Left lobe of liver (tissue), 2 donors: ENCODE measurements at regions not wholly inside any gene's neighbourhood (a gene's known extent, or its start where the extent isn't known, plus 50 kb on each side); places are given as distances from the start of the nearest gene placed in this dataset.

Source experiments
- ATAC-seq: fragments of 200-7000 bp; cut with Tn5 transposase; one replicate; pipeline ENCODE4 v1.9.1; 2020; ENCODE audit warnings: mild to moderate bottlenecking, moderate library complexity
- DNase-seq: peaks from one replicate; pipeline ENCODE4 v3.0.0-alpha.2; 2020; ENCODE audit warnings: low spot score
- donor health status: DM: no; HTN: no; CAD: no; lungs with moderate emphysema.
- donor health status: DM: no; HTN: yes; CAD: no.

- ATAC-seq: no peak
- DNase-seq: no peak
Observed at GRCh38 chr14:26206640-26207039, 391.2 kb downstream of the NOVA1 start.

GRCh38 chr14:26204728-26205479, 392.9 kb downstream of the NOVA1 start:
- ATAC-seq (peak; percentile 49), DNase-seq (peak; percentile 43)

- DNase-seq (no peak), ATAC-seq (no peak)
Observed at GRCh38 chr14:26204366-26204727, 393.5 kb downstream of the NOVA1 start.

GRCh38 chr14:26200687-26201086, 397.1 kb downstream of the NOVA1 start:
- DNase-seq (no peak), ATAC-seq (no peak)

GRCh38 chr14:26199590-26200370, 398.1 kb downstream of the NOVA1 start:
- DNase-seq (no peak), ATAC-seq (no peak)

- ATAC-seq (no peak), DNase-seq (no peak)
Observed at GRCh38 chr14:26199096-26199495, 398.7 kb downstream of the NOVA1 start.

- DNase-seq (no peak), ATAC-seq (no peak)
Observed at GRCh38 chr14:26194816-26195215, 403.0 kb downstream of the NOVA1 start.

- DNase-seq (no peak), ATAC-seq (no peak)
Observed at GRCh38 chr14:26191671-26192070, 406.2 kb downstream of the NOVA1 start.

GRCh38 chr14:26191123-26191522, 406.7 kb downstream of the NOVA1 start:
- DNase-seq (no peak), ATAC-seq (no peak)

GRCh38 chr14:26190646-26191045, 407.2 kb downstream of the NOVA1 start:
- ATAC-seq: no peak
- no peak for DNase-seq

GRCh38 chr14:26187996-26188620, 409.7 kb downstream of the NOVA1 start:
- ATAC-seq (no peak), DNase-seq (no peak)

GRCh38 chr14:26180221-26180620, 417.6 kb downstream of the NOVA1 start:
- no peak for ATAC-seq

GRCh38 chr14:26175658-26176057, 422.2 kb downstream of the NOVA1 start:
- ATAC-seq (no peak), DNase-seq (no peak)

More at GRCh38 chr14:26180221-26180620, 417.6 kb downstream of the NOVA1 start:
- no peak for DNase-seq

GRCh38 chr14:26174395-26174794, 423.4 kb downstream of the NOVA1 start:
- ATAC-seq: no peak

GRCh38 chr14:26173581-26174110, 424.2 kb downstream of the NOVA1 start:
- DNase-seq (no peak), ATAC-seq (no peak)

More at GRCh38 chr14:26174395-26174794, 423.4 kb downstream of the NOVA1 start:
- no peak for DNase-seq

GRCh38 chr14:26172396-26172795, 425.4 kb downstream of the NOVA1 start:
- ATAC-seq: no peak
- no peak for DNase-seq

- no peak for DNase-seq
- ATAC-seq: no peak
Observed at GRCh38 chr14:26170885-26171284, 426.9 kb downstream of the NOVA1 start.

GRCh38 chr14:26163761-26164160, 434.1 kb downstream of the NOVA1 start:
- ATAC-seq: peak; percentile 76
- DNase-seq: no peak

GRCh38 chr14:26157517-26157916, 440.3 kb downstream of the NOVA1 start:
- no peak for ATAC-seq
- no peak for DNase-seq

GRCh38 chr14:26143057-26143456, 454.8 kb downstream of the NOVA1 start:
- ATAC-seq (no peak), DNase-seq (no peak)

GRCh38 chr14:26138764-26139445, 458.9 kb downstream of the NOVA1 start:
- peak; percentile 66 for ATAC-seq
- no peak for DNase-seq
